SK-N-SH treated with all-trans-retinoic acid at 6 μM for 48 hours (cell line): ENCODE measurements at regions not wholly inside any gene's neighbourhood (a gene's known extent, or its start where the extent isn't known, plus 50 kb on each side); places are given as distances from the start of the nearest gene placed in this dataset.

Experiments
- ARNTL ChIP-seq: fragments of 450-650 bp; formaldehyde crosslinking; IDR thresholded peaks from 2 replicates; pipeline ENCODE4 v1.5.0; 2020; ENCODE audit warnings: low read depth, mild to moderate bottlenecking, moderate library complexity, borderline replicate concordance
- BACH2 ChIP-seq: fragments of 250-450 bp; sonication (Bioruptor Pico); IDR thresholded peaks from 2 replicates; pipeline ENCODE4 v1.9.0; 2021; ENCODE audit warnings: mild to moderate bottlenecking, borderline replicate concordance
- OSR1 ChIP-seq: fragments of 250-450 bp; sonication (Bioruptor Pico); IDR thresholded peaks from 2 replicates; pipeline ENCODE4 v1.8.0; 2022; ENCODE audit warnings: moderate library complexity, mild to moderate bottlenecking, inconsistent platforms
- PATZ1 ChIP-seq: fragments of 250-450 bp; sonication (Bioruptor Pico); IDR thresholded peaks from 2 replicates; pipeline ENCODE4 v1.8.0; 2020; ENCODE audit warnings: mild to moderate bottlenecking, moderate library complexity, borderline replicate concordance
- POU6F1 ChIP-seq: fragments of 250-450 bp; sonication (Bioruptor Pico); IDR thresholded peaks from 2 replicates; pipeline ENCODE4 v1.8.0; 2021; ENCODE audit warnings: low read depth, mild to moderate bottlenecking, moderate library complexity, borderline replicate concordance
- RARB ChIP-seq: fragments of 250-450 bp; sonication (Bioruptor Pico); IDR thresholded peaks from 2 replicates; pipeline ENCODE4 v1.8.0; 2021; ENCODE audit warnings: mild to moderate bottlenecking, moderate library complexity
- ZFP30 ChIP-seq: fragments of 450-650 bp; formaldehyde crosslinking; IDR thresholded peaks from 2 replicates; pipeline ENCODE4 v1.5.0; 2022; ENCODE audit warnings: mild to moderate bottlenecking, moderate library complexity
- ZNF70 ChIP-seq: fragments of 450-650 bp; formaldehyde crosslinking; IDR thresholded peaks from 2 replicates; pipeline ENCODE4 v1.5.0; 2020; ENCODE audit warnings: mild to moderate bottlenecking, moderate library complexity

- TF ChIP-seq OSR1 (CRISPR knock-in tag) (no peak), ZNF70 (CRISPR knock-in tag) (no peak), ARNTL (CRISPR knock-in tag) (no peak), ZFP30 (CRISPR knock-in tag) (no peak), PATZ1 (CRISPR knock-in tag) (no peak), BACH2 (CRISPR knock-in tag) (no peak), RARB (CRISPR knock-in tag) (no peak), POU6F1 (CRISPR knock-in tag) (no peak)
Measured at GRCh38 chr5:159671886-159672285, 244.4 kb upstream of the ADRA1B start.
